HepG2 (cell line): ENCODE measurements at regions not wholly inside any gene's neighbourhood (a gene's known extent, or its start where the extent isn't known, plus 50 kb on each side); places are given as distances from the start of the nearest gene placed in this dataset.

ENCODE experiments used
- ATAC-seq: fragments of 200-7000 bp; cut with Tn5 transposase; 3 replicates; pipeline ENCODE4 v1.9.1; 2020; ENCODE audit warnings: mild to moderate bottlenecking, moderate library complexity
- BruUV-seq: library from RNA; stranded (reverse); fragments of 400-500 nt; replicated peaks from 2 replicates; lab custom pipeline; 2021; lab: Mats Ljungman, UMichigan
- CTCF ChIA-PET: fragments of 300-600 bp; formaldehyde crosslinking; extraction: SDS; loops from one replicate; lab custom pipeline; 2021; ENCODE audit warnings: low total read pairs, inconsistent platforms, low intra/inter-chr PET ratio; lab: Yijun Ruan, JAX
- POLR2A ChIA-PET: fragments of 350-600 bp; sonication (Branson Sonifier 250); formaldehyde crosslinking; loops from one replicate; lab custom pipeline; 2020; ENCODE audit warnings: antibody characterized with exemption, inconsistent platforms; lab: Yijun Ruan, JAX
- DNase-seq: peaks from one replicate; pipeline ENCODE4 v3.0.0-alpha.2; 2015; ENCODE audit warnings: low spot score
- FAIRE-seq: peaks from 3 replicates; lab custom pipeline; 2011; peaks lifted over from hg19 to GRCh38; lab: Jason Lieb, UNC
- H2AFZ ChIP-seq: one replicate; pipeline ENCODE4 v1.6.1; 2011; ENCODE audit warnings: low read length, inconsistent platforms
- H3K27ac ChIP-seq: fragments of 300-600 bp; 3 replicates; pipeline ENCODE4 v1.8.0; 2011; ENCODE audit warnings: mixed run types, mild to moderate bottlenecking, mixed read lengths, low read length, inconsistent platforms; ENCODE audit not compliant: insufficient read depth; ENCODE audit errors: extremely low read length
- H3K27me3 ChIP-seq, 2 experiments: fragments of 200-600 bp in 1 of 2; 2 replicates in 1 of 2; 3 replicates in 1 of 2; pipeline versions ENCODE4 v1.6.0 to v1.8.0; 2011; ENCODE audit warnings: low read length in 2 of 2, mild to moderate bottlenecking in 2 of 2, moderate library complexity in 2 of 2, inconsistent platforms in 1 of 2; ENCODE audit not compliant: insufficient read depth in 2 of 2, control insufficient read depth in 1 of 2
- H3K36me3 ChIP-seq, 2 experiments: fragments of 200-600 bp in 1 of 2; replicated peaks in 1 of 2; 2 replicates in 1 of 2; 3 replicates in 1 of 2; pipeline versions ENCODE4 v1.5.1 to v1.8.0; 2011; ENCODE audit warnings: low read length in 2 of 2, inconsistent platforms in 1 of 2; ENCODE audit not compliant: insufficient read depth in 2 of 2, control insufficient read depth in 1 of 2
- H3K4me1 ChIP-seq: 2 replicates; pipeline ENCODE4 v1.5.1; 2012; ENCODE audit warnings: low read length, inconsistent platforms; ENCODE audit not compliant: insufficient read depth
- H3K4me2 ChIP-seq: 2 replicates; pipeline ENCODE4 v1.6.0; 2011; ENCODE audit warnings: low read depth, low read length, inconsistent platforms
- H3K4me3 ChIP-seq, 3 experiments: fragments of 200-600 bp in 1 of 3; sonication (generic), shearing (Covaris generic) in 1 of 3; replicated peaks in 1 of 3; 2 replicates each; pipeline ENCODE4 v1.5.1; 2011 to 2016; ENCODE audit warnings: low read length in 3 of 3, inconsistent platforms in 2 of 3, low read depth in 2 of 3, mild to moderate bottlenecking in 2 of 3, control low read depth in 1 of 3, mixed read lengths in 1 of 3; ENCODE audit not compliant: insufficient read depth in 1 of 3
- H3K79me2 ChIP-seq: one replicate; pipeline ENCODE4 v1.6.1; 2011; ENCODE audit warnings: low read length, inconsistent platforms; ENCODE audit not compliant: insufficient read depth
- H3K9ac ChIP-seq: 2 replicates; pipeline ENCODE4 v1.6.0; 2011; ENCODE audit warnings: mild to moderate bottlenecking, low read depth, low read length, inconsistent platforms; ENCODE audit not compliant: insufficient read depth
- H3K9me3 ChIP-seq: 2 replicates; pipeline ENCODE4 v1.5.1; 2012; ENCODE audit warnings: mild to moderate bottlenecking, low read length
- H4K20me1 ChIP-seq: 2 replicates; pipeline ENCODE4 v1.6.0; 2011; ENCODE audit warnings: inconsistent platforms, mild to moderate bottlenecking, low read length, moderate library complexity; ENCODE audit not compliant: insufficient read depth
- SPEN ChIP-seq: sonication (generic); formaldehyde crosslinking; IDR thresholded peaks from 2 replicates; pipeline ENCODE4 v1.5.1; 2020; ENCODE audit warnings: low read depth, mild to moderate bottlenecking, missing genetic modification reagents
- SYNCRIP ChIP-seq: fragments of 200-400 bp; formaldehyde crosslinking; IDR thresholded peaks from 2 replicates; pipeline ENCODE4 v1.6.1; 2018; ENCODE audit warnings: mild to moderate bottlenecking, low read depth, low read length; ENCODE audit not compliant: insufficient read depth
- TSC22D2 ChIP-seq: sonication (generic); formaldehyde crosslinking; IDR thresholded peaks from 2 replicates; pipeline ENCODE4 v1.5.1; 2020; ENCODE audit warnings: missing genetic modification reagents, mild to moderate bottlenecking, borderline replicate concordance
- ZNF20 ChIP-seq: sonication (generic); formaldehyde crosslinking; IDR thresholded peaks from 2 replicates; pipeline ENCODE4 v1.4.0; 2020; ENCODE audit warnings: mild to moderate bottlenecking, moderate library complexity, missing genetic modification reagents
- ZNF773 ChIP-seq: sonication (generic); formaldehyde crosslinking; IDR thresholded peaks from 2 replicates; pipeline ENCODE4 v1.4.0; 2020; ENCODE audit warnings: missing genetic modification reagents, borderline replicate concordance
- WGBS: methylation state at CpG from one replicate; pipeline ENCODE4 v1.1.6; 2017; ENCODE audit warnings: low lambda C conversion rate; 5-methylcytosine and 5-hydroxymethylcytosine counted together
- in situ Hi-C: cut with HindIII; loops from 2 replicates; pipeline ENCODE4 v1.10.0; 2017; ENCODE audit warnings: low pct_unique_long_range_greater_than_20kb; ENCODE audit not compliant: extremely low pct_ligation_motif_present
- intact Hi-C: fragments of 100-400 bp; cut with micrococcal nuclease; formaldehyde crosslinking; loops from one replicate; pipeline ENCODE4 v1.10.0; 2022; ENCODE audit not compliant: unreplicated experiment
- small RNA-seq, 3 experiments: library from RNA; depleted of rRNA; stranded (forward); fragments of <200 nt; gene quantifications; one replicate each; pipeline ENCODE3, GENCODE V24; 2012; ENCODE audit warnings: low read depth in 2 of 3, low replicate concordance in 1 of 3; ENCODE audit not compliant: insufficient read length in 3 of 3, insufficient read depth in 2 of 3
- TF ChIP-seq, protein P1 (sequence below): sonication (generic); formaldehyde crosslinking; IDR thresholded peaks from 2 replicates; pipeline ENCODE4 v1.4.0; 2020; ENCODE audit warnings: missing genetic modification reagents, borderline replicate concordance

DNA sequence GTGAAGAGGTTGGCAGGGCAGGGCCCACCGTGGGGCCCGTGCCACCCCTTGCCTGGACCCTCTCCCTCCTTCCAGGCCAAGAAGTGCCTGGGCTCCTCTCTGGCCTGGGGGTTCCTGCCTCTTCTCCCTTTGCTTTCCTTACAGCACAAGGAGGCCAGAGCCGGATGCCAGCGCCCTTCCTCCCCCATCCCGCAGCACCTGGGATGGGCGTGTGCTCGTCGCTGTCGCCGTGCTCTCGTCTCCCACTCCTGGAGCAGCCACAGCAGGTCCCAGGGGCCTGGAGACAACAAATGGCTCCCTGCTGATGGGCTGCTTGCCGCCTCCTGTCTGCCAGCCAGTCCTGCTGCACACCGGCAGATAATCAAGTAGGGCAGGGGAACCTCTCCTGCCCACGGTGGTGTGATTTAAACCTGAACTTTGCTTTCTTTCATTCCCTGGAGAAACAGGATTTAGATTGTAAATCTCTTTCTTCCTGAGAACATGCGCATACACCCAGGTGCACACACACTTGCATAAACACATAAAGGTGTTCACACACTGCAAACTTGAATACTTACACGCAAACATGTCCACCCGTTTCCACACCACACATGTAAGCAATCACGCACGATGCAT is 50.8 kb upstream of the POU3F1 start:
- FAIRE-seq: no peak
- Histone ChIP-seq H3K27ac (no peak overlapping the region), H3K9me3 (no peaks in the 10 kb centered on the region), H3K36me3 (no peaks in the 10 kb centered on the region), H2AFZ (no peak overlapping the region), H4K20me1 (no peaks in the 10 kb centered on the region), H3K9ac (no peak overlapping the region), H3K4me1 (peaks cover 14% of the 10 kb centered on the region), H3K27me3 (no peaks in the 10 kb centered on the region), H3K79me2 (no peaks in the 10 kb centered on the region)
- ChIA-PET CTCF (no interaction called here), POLR2A (no interaction called here)
- in situ Hi-C loops (no loop called here), intact Hi-C loops (no loop called here)
- BruUV-seq: no TSS peak
- TF ChIP-seq ZNF773 (CRISPR knock-in tag) (no peak), SYNCRIP (no peak), SPEN (no peak), ZNF20 (CRISPR knock-in tag) (no peak), TSC22D2 (no peak)
- TF ChIP-seq, protein P1, sequence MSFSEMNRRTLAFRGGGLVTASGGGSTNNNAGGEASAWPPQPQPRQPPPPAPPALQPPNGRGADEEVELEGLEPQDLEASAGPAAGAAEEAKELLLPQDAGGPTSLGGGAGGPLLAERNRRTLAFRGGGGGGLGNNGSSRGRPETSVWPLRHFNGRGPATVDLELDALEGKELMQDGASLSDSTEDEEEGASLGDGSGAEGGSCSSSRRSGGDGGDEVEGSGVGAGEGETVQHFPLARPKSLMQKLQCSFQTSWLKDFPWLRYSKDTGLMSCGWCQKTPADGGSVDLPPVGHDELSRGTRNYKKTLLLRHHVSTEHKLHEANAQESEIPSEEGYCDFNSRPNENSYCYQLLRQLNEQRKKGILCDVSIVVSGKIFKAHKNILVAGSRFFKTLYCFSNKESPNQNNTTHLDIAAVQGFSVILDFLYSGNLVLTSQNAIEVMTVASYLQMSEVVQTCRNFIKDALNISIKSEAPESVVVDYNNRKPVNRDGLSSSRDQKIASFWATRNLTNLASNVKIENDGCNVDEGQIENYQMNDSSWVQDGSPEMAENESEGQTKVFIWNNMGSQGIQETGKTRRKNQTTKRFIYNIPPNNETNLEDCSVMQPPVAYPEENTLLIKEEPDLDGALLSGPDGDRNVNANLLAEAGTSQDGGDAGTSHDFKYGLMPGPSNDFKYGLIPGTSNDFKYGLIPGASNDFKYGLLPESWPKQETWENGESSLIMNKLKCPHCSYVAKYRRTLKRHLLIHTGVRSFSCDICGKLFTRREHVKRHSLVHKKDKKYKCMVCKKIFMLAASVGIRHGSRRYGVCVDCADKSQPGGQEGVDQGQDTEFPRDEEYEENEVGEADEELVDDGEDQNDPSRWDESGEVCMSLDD: no peak
- TF ChIP-seq, all 625 proteins: peak for 0
- H3K4me3 ChIP-seq: no peak overlapping the region
- no peak overlapping the region for H3K4me2 ChIP-seq
- 54% methylated on average over 12 of the region's 19 CpGs for WGBS
- no peak for DNase-seq
- no peak for ATAC-seq

Small RNA genes in the stretch of these regions (small RNA-seq; reads per million reads assigned to genes)
- gene RNU6-753P: 0 reads per million in 3 experiments
